ENCODE measurements at regions not wholly inside any gene's neighbourhood (a gene's known extent, or its start where the extent isn't known, plus 50 kb on each side); places are given as distances from the start of the nearest gene placed in this dataset.
A peak's percentile ranks its signal among the peaks of the same experiment; 100 is the strongest.

DNA sequence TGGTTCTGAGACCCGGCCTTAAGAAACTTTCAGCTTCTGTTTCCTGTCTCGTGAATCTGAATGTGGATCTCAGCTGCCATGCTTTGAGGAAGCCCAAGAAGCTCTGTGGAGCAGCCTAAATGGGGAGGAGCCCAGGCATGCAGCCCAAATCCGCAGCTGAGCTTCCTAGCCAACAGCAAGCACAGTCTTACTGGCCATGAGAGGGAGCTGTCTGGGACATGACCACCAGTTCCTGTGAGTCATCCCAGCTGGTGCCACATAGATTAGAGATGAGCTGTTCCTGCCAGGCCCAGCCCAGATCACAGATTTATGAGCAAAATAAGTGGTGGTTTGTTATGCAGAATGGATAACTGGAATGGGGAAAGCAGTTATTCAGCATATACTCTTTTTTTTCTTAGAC lies 224.4 kb upstream of the APCDD1 start:
- DNase-seq, result peak; percentile 86

DNA sequence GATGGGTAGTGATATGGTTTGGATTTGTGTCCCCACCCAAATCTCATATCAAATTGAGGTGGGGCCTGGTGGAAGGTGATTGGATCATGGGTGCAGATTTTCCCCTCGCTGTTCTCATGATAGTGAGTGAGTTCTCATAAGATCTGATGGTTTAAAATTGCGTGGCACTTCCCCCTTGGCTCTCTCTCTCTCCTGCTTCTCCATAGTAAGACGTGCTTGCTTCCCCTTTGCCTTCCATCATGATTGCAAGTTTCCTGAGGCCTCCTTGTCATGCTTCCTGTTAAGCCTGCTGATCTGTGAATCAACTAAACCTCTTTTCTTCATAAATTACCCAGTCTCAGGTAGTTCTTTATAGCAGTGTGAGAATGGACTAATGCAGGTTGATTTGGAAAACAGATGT lies 223.2 kb upstream of the APCDD1 start:
- DNase-seq, result no peak

DNA sequence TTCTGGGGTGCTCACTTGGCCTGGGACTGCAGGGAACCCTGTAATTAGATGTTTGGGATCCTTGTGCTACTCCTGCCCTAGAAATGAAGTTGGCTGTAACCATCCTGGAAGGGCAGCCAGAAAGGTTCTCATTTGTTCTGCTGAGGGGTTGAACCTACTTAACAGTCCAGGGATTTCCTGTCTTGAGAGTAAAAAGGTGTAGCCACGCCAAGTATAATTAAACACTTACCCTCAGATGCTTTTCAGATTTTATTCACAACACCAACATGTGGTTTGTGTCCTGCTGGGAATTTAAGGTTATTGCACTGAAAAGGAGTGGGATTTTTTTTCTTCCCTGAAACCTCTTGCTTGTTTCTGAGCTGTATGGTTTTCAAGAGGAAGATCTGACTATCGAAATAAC lies 222.4 kb upstream of the APCDD1 start:
- no peak for DNase-seq

DNA sequence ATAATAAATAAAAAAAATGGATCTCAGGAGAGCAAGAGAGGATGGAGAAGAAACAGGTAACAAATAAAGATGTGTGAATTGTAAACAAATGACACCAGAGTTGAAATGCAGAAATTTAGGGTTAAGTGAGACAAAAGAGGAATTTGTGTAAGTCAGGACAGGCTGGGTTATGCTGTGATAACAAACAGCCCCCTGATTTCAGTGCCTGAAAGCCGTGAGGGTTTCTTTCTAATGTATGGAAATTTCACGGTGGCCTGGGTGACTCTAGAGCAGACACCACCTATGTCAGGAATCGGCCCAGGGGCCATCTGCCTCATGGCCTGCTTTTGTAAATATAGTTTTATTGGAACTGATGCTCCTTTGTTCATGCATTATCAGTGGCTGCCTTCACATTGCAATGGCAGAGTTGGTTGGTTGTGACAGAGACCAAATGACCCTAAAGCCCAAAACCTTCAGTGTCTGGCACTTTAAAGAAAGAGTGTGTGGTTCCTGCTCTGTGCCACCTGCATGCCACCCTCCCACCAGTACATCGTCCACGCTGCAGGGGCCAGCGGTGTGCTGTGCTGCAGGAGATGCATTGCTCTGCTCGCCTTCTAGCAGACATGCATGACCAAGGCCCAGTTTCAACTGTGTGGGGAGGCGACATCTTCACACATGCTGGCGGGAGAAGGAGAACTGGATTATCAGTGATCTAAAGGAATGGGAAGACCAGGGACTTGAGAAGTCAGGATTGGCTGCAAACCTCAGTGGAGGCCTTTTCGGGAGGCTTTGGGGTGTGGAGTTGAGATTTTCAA lies 221.2 kb upstream of the APCDD1 start:
- no peak for DNase-seq

DNA sequence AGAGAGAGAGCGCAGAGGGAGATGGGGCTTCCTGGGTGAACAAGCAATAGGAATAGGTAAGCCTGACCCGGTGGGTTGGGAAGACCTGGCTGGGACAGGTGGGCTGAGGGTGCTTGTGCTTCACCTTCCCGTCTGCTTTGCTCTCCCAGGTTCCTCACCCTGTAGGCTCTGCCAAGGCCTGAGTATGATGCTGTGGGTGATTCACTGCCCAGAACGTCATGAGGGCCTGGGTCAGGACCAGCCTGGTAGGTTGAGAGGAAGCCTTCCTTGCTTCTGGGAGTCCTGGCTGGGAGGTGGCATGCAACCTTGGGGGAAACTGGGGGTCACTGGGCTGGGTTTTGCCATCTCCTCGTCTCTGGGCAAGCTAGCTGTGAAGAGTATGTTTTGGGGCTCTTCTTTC lies 220.2 kb upstream of the APCDD1 start:
- peak; percentile 25 for DNase-seq

DNA sequence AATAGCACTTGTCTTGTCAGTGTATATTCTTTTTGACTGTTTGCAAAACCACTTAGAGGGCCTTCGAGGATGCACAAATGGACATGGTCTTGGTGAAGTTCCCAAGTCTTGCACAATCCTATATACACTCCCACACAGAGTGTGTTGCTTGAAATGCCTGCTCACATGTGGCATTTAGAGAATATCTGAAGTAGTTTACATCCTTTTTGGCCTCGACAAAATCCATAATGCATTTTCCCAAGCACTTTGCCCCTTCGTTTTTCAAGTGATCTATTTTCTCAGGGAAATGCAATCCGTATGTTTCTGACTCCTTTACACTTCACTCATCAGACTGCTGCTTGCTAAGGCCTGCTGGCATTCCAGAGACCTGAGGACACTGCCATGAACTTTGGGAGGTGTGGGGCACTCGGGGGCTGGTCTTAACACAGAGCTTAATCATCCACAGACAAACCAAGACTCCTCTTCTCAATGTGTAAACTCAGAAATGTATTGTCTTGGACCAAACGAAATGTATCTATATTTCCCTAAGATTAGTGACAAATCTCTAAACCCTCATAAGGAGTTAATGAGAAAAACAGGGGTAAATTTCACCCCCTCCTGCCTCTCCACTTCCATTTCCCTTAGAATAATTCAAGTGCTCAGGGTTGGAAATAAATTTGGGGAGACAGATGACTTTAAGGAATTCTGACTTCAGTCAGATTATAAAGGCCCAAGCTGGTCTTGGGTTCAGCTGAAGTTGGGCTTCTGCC lies 219.3 kb upstream of the APCDD1 start:
- DNase-seq, result peak; percentile 58

DNA sequence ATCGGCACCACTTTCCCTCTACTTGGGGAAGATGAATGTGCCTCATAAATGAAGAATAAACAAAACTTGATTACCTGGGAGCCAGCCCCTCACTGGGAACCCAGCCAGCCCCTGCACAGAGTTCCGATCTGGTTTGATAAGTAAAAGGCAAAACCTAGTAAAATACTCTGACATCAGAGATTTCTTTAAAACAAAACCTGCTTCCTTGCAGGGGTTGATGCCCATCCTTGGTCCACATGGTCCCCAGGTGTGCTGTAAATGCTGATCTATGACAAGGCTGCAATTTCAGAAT lies 218.8 kb upstream of the APCDD1 start:
- no peak for DNase-seq

DNA sequence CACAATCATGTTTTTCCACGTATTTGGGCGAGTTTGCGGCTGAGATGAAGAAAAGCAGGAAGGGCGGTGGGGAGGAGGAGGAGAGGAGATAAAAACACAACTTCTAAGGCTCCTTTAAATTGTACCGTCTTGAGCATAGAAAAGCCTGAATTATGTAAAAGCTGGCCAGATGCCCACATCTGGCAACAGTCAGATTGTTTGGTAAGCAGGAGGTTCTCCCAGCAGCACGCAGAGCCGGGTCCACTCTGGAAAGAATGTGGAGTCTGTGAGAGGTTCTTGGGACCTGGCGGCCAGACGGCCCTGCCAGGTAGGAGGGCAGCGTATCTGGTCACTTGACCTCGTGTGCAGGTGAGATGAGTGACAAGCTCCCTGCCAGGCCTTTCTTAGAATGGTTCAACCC lies 215.3 kb upstream of the APCDD1 start:
- no peak for DNase-seq

DNA sequence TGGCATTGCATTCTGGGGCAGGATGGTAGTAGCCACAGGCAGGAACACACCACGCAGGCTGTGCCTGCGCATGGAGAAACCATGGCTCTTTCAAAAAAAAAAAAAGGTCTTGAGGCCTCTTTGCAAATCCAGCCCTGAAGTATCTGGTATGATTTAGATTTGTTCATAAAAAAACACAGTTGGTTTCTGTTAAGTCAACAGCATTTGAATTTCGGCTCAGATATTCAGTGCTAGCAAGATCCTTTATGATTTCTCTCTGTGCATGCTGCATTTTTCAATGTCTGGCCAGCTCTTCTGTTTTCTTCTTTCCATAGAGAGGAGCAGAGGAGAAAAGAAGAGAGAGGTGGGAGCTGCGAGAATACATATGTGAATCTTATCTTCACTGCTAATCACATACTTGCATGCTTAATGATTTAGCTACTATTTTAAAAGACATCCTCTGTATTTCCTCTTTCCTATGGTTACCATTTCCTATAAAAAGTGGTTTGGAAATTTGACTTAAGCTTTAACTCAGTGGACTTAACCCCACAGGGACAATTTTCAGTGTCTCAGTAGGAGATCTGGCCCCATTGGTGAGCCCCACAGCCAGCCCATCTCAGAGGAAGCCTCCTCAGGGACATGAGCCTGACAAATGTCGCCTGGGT lies 214.3 kb upstream of the APCDD1 start:
- DNase-seq, result no peak

DNA sequence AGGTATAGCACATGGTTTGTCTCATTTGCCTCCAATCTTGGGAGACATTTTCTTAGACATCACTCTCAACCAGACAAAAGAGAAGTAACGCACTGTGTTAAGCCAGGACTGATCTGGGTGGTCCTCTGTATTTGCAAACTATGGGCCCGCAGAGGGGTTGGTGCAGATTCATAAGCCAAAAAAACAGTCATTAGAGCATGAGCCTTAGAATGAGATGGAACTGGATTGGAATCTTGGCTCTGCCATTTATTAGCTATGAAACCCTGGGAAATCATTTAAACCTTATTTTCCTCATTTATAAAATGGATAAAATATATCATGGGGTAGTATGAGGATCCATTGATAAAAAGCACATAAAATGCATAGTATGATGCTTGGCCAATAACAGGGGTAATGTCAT lies 213.5 kb upstream of the APCDD1 start:
- DNase-seq, result no peak

DNA sequence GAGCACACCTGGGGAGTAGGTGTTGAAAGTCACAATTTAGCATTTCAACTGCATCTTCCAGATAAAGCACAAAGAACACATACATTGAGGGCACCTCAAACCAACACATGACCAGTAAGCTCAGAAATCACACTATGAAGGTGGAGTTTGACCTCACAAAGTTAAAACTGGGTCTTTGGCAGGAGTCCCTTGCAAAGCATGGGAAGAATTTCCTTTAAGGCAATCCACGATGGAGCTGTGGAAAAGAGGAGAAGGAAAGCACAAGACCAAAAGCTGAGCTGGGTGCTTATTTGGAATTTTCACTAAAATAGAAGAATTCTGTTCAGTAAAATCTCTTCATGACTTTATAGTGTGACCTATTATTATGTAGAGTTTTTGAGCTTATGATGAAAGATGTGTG lies 212.9 kb upstream of the APCDD1 start:
- no peak for DNase-seq

DNA sequence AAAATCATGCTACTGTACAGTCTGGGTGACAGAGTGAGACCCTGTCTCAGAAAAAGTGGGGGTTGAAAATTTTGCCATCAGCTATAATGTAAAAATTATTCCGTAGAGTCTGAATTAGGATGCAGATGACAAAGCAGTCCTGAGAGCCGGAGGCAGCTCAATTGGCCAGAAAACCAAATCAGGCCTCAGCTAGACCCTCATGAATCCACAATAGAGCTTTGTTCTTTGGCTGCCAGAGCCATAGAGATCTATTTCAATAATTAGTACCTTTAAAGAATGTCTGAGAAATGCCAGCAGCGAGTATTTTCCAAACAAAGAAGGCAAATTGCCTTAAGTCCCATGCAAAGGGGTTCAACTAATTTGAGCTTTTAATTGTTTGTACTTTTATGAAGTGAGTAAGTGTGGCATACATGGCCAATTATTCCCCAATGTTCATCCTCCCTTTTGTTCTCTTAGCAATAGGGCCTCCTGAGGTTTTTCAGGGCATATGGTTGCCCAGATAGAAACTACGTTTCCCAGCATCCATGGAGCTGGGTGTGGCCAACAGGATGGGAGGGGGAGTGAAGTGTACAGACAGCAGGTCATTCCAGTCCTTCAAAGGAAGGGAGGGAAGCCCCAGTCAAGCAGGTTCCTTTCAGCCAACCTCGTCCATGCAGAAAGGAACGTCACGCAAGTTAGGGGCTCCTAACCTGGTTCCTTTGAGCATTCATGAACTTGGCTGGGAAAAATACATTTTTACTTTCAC lies 211.3 kb upstream of the APCDD1 start:
- peak; percentile 87 for DNase-seq

DNA sequence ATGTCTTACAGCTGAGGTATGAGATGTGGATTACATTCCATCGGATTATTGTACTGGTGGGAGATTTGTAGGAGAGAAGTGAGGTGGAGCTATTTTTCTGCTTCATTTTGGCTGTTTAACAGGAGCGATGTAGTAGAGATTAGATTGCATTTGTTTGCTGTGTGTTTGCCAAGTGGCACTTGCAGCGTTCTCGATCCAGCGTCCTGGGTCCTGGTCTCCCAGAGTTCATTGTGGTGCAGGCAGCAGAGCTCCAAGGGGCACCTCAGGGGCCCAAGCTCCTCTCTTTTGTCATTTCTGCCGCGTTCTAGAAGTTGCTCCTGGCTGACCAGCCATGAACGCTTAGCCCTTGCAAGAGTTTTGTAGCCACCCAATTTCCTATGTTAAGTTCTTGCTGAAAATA lies 210.1 kb upstream of the APCDD1 start:
- no peak for DNase-seq

DNA sequence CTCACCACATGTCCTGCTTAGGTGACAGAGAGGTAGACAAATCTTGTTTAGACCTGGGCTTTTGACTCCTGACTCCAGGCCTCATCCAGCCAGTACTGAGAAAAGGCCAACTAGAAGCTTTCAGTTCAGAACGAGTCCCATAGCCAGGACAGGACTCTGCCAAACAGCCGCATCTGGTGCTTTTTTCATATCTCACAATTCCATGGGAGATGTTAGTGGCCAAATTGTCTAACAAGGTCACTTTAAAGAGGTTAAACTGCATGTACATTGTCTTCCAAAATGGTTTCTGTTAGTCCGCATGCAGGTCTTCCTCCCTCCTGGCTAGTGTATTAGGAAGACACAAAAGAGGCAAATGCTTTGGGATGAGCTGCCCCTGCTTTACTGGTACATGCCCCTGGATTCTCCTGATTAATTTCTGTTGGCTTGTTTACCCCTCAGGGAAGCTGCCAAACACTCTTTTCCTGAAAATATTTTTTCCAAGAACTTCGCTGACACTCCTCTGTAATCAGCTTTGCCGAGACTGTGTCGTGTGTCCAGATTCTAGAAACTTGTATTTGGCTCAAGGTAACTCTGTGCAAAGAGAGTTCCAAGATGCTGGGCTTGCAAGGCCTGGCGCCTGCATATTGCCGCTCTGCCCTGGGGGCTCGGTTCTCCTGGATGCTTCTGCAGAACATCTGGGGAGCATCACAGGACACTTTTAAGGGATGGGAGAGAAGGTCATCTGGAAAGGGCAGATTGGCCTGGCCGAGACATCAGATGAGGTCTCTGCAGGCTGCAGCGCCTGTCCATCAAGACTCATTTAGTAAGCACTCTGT lies 209.2 kb upstream of the APCDD1 start:
- DNase-seq, result no peak

DNA sequence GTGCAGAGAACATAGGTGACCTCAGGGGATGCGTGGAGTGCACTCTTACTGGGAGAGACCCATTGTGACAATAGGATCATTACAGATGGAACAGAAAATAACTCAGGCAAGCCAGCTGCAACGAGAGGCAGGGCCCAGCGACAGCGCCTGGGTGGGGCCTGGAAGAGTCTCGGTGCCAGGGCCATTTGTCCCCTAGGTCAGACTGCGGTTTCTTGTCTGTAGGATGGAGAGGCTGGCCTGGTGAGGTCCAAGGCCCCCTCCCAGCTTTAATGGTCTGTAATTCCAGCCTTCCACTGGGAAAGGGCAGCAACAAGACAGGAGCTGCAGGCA lies 208.6 kb upstream of the APCDD1 start:
- no peak for DNase-seq

DNA sequence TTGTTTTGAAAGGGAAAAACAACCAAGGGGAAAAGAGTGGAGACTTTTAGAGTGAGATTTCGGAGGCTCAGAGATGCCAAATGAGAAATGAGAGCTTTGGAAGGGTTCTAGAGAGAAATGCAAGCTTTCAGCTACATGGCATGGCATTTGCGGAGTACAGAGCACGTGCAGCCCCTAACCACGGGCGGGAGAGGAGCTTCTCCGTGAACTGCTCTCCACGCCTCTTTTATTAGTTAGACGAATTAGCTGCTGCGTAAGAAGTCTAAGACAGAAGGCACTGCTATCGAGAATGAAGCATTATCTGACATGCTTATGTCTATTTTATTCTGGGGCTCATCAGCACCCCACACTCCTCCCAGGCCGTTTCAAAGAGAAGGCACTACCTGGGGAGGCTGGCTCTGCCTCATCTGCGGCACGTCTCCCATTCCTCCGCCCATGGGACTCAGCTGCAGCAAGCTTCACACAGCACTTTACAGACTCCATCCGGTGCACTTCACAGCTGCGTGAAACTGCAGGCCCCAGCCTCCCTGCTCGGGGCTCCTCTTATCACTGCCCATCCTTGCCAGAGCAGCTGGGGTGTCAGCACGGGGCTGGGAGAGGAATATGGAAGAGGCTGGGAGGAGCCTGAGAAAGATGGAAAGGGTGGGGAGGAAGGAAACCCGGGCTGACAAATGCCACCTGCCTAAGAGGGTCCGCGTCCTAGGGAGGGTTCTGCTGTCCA lies 207.3 kb upstream of the APCDD1 start:
- DNase-seq, result no peak

DNA sequence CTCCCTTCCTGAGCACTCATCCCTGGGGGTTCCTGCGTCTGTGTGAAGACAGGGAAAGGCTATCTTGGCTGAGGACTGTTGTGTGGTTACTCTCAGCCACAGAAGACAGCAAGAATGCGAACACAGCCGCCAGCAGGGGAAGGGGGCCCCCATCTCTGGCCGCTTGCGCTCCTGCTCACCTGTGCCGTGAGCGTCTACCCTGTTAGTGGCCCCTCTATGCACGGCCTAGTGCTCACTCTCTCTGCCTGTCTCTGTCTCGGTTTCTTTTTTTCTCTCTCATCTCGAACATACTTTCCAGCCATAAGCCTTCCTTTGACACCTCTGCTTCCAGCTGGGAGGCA lies 206.7 kb upstream of the APCDD1 start:
- DNase-seq, result no peak

DNA sequence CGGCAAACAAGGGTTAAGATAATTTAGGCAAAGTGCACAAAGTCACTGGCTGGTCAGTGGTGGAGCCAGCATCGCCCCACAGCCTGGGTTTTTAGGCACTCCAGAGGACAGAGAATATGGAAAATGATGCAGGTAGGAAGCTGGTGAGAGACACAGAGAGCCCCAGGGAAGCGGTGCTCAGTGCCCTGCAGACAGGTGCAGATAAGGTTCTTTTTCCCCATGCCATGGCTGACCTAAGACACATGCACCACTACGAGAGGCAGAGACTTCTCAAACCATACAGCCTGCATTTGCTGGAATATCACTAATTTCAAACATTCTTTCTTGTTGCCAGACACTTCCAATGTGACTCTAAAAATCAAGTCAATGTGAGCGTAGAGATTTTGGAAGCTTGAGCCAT lies 205.7 kb upstream of the APCDD1 start:
- no peak for DNase-seq

DNA sequence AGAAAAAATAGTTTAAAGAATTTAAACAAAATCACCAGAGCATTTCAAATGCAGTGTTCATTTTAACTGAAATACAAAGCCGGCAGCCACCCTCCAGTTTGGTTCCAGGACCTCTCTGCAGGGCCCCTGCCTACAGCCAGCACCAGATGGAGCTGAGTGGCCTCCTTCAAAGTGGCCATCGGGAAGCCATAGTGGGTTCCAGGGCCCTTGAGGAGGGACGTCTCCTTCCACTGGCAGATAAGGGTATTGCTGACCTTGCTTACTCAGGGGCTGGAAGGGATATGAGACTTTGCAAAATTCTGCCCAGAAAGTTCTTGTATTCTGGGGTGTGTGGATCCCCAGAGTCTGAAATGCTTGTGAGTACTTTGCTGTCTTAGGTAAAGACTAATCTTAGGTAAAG lies 205.2 kb upstream of the APCDD1 start:
- no peak for DNase-seq

DNA sequence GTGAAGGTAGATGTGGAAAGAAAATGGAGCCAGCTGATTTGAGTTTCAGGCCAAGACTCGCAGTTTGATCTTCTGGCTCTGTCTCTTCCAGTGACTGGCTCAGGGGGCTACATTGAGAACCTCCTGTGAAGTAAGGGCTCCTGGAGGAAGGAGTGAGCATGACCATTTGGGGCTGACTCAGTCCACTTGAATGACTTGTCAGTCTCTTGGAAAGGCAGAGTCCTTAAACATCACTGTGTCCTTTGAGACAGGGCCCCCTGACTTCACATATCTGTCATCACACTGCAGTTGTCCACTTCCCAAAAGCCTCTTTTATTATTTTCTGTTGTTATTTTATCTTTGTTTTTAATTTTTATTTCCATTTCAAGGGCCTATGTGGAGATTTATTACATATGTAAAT lies 204.6 kb upstream of the APCDD1 start:
- DNase-seq, result no peak

DNA sequence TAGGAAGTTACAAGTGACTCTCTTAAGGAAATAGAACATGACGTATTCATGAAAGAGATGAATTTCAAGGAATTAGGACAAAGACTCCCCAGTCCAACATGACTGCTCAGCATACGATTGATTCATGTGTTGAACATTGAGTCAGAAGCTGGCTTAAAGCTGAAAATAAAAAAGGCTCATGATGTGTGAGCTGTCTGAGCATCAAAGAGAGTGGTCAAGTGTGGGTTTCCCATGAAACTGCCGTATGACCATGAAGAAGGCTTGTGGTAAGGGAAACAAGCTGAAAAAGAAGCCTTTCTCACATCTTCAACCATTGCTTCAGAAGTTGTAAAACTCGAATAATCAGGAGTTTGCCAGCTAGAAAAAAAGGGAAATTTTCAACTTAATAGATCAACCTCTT lies 201.9 kb upstream of the APCDD1 start:
- no peak for DNase-seq

DNA sequence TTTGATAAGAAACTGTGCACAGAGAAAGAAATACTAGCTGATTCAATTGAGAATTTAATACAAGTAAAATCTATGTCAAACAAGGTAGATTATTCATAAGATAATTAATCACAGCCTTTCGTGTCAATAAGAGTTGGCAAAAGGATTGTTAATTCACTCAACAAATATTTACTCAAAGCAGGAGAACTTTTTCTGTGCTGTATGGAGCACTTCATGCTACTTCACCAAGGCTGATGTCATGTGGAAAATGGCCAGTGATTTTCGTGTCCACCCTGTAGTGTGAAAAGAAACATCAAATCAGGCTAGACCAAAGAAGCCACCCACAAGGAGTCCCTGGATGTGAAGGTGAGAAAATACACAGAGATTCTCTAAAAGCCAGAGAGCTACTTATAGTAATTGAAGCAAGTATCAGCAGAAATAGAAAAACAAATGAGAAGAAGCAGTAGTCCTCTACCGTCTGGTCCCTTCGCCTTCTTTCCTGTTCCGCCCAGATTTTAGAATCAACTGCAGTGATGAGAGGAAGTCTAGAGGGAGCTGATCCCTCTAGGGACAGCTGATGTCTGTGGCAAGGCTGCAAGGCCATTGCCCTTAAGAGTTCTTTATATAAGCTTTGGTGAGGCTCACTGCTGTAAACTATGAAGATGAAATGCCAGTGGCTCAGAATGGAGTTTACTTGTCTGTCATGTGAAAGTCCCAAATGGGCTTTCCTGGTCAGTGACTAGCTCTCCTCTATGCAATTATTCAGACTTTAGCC lies 201.3 kb upstream of the APCDD1 start:
- no peak for DNase-seq
